Adrenal gland (tissue), 9 donors: ENCODE measurements at regions not wholly inside any gene's neighbourhood (a gene's known extent, or its start where the extent isn't known, plus 50 kb on each side); places are given as distances from the start of the nearest gene placed in this dataset.
A peak's percentile ranks its signal among the peaks of the same experiment; 100 is the strongest.

Experiments
- DNase-seq, 7 donors: peaks; one replicate each; pipeline ENCODE4 v3.0.0-alpha.2; 2019 to 2020
- H3K27ac ChIP-seq, 5 donors: fragments of 200-600 bp; sonication (generic) in 4 of 5; 1 replicate in 3 of 5; 2 replicates in 2 of 5; pipeline versions ENCODE4 v1.5.1 to v1.8.0; 2016 to 2020; ENCODE audit warnings: mild to moderate bottlenecking in 1 of 5
- H3K27me3 ChIP-seq: fragments of 200-600 bp; 2 replicates; pipeline ENCODE4 v1.8.0; 2021
- H3K36me3 ChIP-seq, 2 donors: fragments of 200-600 bp; replicated peaks in 1 of 2; 1 replicate in 1 of 2; 2 replicates in 1 of 2; pipeline versions ENCODE4 v1.5.1 to v1.8.0; 2018 to 2022
- H3K4me1 ChIP-seq, 2 donors: fragments of 200-600 bp; replicated peaks in 1 of 2; 1 replicate in 1 of 2; 2 replicates in 1 of 2; pipeline versions ENCODE4 v1.5.1 to v1.8.0; 2018 to 2021
- H3K4me3 ChIP-seq, 4 donors: fragments of 200-600 bp; sonication (generic) in 3 of 4; one replicate each; pipeline ENCODE4 v1.5.1; 2016 to 2018
- H3K9me3 ChIP-seq, 3 donors: fragments of 200-600 bp; sonication (generic) in 1 of 3; replicated peaks in 1 of 3; 1 replicate in 2 of 3; 2 replicates in 1 of 3; pipeline versions ENCODE4 v1.5.1 to v1.8.0; 2016 to 2021
- CTCF ChIP-seq, 6 experiments: fragments of 450-650 bp in 4 of 6; fragments of 200-600 bp in 2 of 6; sonication (generic) in 1 of 6; IDR thresholded peaks; 1 replicate in 5 of 6; 2 replicates in 1 of 6; pipeline versions ENCODE4 v1.5.1 to v1.8.0; 2016 to 2021; ENCODE audit warnings: antibody characterized with exemption in 6 of 6, mild to moderate bottlenecking in 2 of 6, moderate library complexity in 1 of 6
- POLR2A ChIP-seq, 2 donors: fragments of 450-650 bp; IDR thresholded peaks; one replicate each; pipeline ENCODE4 v1.6.1; 2017; ENCODE audit warnings: antibody characterized with exemption in 2 of 2, mild to moderate bottlenecking in 2 of 2, moderate library complexity in 1 of 2
- WGBS, 4 donors: extraction: QIAGEN DNeasy Blood & Tissue Kit in 2 of 4; methylation state at CpG; one replicate each; pipeline versions ENCODE4 v1.1.5 to v1.1.7; 2013 to 2017; 5-methylcytosine and 5-hydroxymethylcytosine counted together
- intact Hi-C, 2 donors: fragments of 100-400 bp; cut with DNase I; formaldehyde crosslinking; loops; one replicate each; pipeline versions ENCODE4 v1.14.1 to v1.15.0; 2022 to 2023
- donor health status: healthy with polysubstance abuse.
- donor health status: Bipolar disorder and iron deficiency.
- donor health status: DM: yes; HTN: yes; CAD: no.
- donor health status: DM: no; HTN: no; CAD: no.
- donor health status: DM: no; HTN: no; CAD: no.

GRCh38 chr10:58952162-58952601, 224.3 kb upstream of the PHYHIPL start:
- Histone ChIP-seq H3K36me3 (no peaks in the 10 kb centered on the region), H3K27ac (peak overlapping the region in 2 of 5 donors; percentile 27 to 70), H3K9me3 (no peaks in the 10 kb centered on the region), H3K4me3 (no peak overlapping the region), H3K4me1 (peaks cover 7 to 13% of the 10 kb centered on the region in 2 donors), H3K27me3 (no peaks in the 10 kb centered on the region)
- WGBS, 4 donors, result 61 to 71% (median 63%) methylated on average over 5 of the region's 5 CpGs
- TF ChIP-seq POLR2A (IDR thresholded peaks at IDR 0.05) (no peak), CTCF (IDR thresholded peaks at IDR 0.05) (no peak)
- intact Hi-C loops, result loop anchor here (5.0 to 10.0 kb wide), 4 partner anchors 223 to 663 kb away; partner anchors contain the start of gene PHYHIPL (in 1 of the 2)
- no peak for DNase-seq

GRCh38 chr10:58952747-58953466, 223.5 kb upstream of the PHYHIPL start:
- 4 to 18% (median 9%) methylated on average over 3 of the region's 3 CpGs for WGBS, 4 donors
- no peaks in the 10 kb centered on the region for H3K9me3 ChIP-seq
- DNase-seq, result peak; percentile 41 to 86 (median 69)
- no peaks in the 10 kb centered on the region for H3K27me3 ChIP-seq
- intact Hi-C loops, result loop anchor here (5.0 to 10.0 kb wide), 4 partner anchors 222 to 662 kb away; partner anchors contain the start of gene PHYHIPL (in 1 of the 2)
- no peak overlapping the region for H3K4me3 ChIP-seq
- TF ChIP-seq POLR2A (IDR thresholded peaks at IDR 0.05), result no peak
- TF ChIP-seq CTCF (IDR thresholded peaks at IDR 0.05), result peak; percentile 62 to 91 (median 84)
- peaks cover 7 to 13% of the 10 kb centered on the region in 2 donors for H3K4me1 ChIP-seq
- H3K27ac ChIP-seq, result peak overlapping the region in 2 of 5 donors; percentile 27 to 70
- H3K36me3 ChIP-seq, result no peaks in the 10 kb centered on the region

- no peak overlapping the region for H3K4me3 ChIP-seq
- no peaks in the 10 kb centered on the region for H3K27me3 ChIP-seq
- no peaks in the 10 kb centered on the region for H3K36me3 ChIP-seq
- intact Hi-C loops, result loop anchor here (5.0 to 10.0 kb wide), 4 partner anchors 221 to 661 kb away; partner anchors contain the start of gene PHYHIPL (in 1 of the 2)
- no peak for TF ChIP-seq POLR2A (IDR thresholded peaks at IDR 0.05)
- TF ChIP-seq CTCF (IDR thresholded peaks at IDR 0.05), result no peak
- no peak for DNase-seq
- H3K9me3 ChIP-seq, result no peaks in the 10 kb centered on the region
- no peak overlapping the region for H3K27ac ChIP-seq
- H3K4me1 ChIP-seq, result peaks cover 7 to 13% of the 10 kb centered on the region in 2 donors
- WGBS, 4 donors, result 94 to 100% (median 96%) methylated on average over 2 of the region's 2 CpGs
These were observed 222.3 kb upstream of the PHYHIPL start for GRCh38 chr10:58954178-58954577.

GRCh38 chr10:58955615-58956014, 220.8 kb upstream of the PHYHIPL start:
- intact Hi-C loops, result loop anchor here (10.0 kb wide), 2 partner anchors 219 to 659 kb away; partner anchors contain the start of gene PHYHIPL (in 1 of the 2)
- Histone ChIP-seq H3K4me3 (no peak overlapping the region), H3K9me3 (no peaks in the 10 kb centered on the region), H3K27ac (no peak overlapping the region), H3K4me1 (peaks cover 4 to 13% of the 10 kb centered on the region in 2 donors), H3K36me3 (no peaks in the 10 kb centered on the region), H3K27me3 (no peaks in the 10 kb centered on the region)
- WGBS, 4 donors, result 84 to 96% (median 91%) methylated on average over 1 of the region's 1 CpG
- DNase-seq, result no peak
- no peak for TF ChIP-seq POLR2A (IDR thresholded peaks at IDR 0.05)
